DMS53 (cell line): ENCODE measurements at regions not wholly inside any gene's neighbourhood (a gene's known extent, or its start where the extent isn't known, plus 50 kb on each side); places are given as distances from the start of the nearest gene placed in this dataset.

Source experiments
- DNase-seq: peaks from one replicate; lab custom pipeline; 2025; lab: John Stamatoyannopoulos, UW

DNA sequence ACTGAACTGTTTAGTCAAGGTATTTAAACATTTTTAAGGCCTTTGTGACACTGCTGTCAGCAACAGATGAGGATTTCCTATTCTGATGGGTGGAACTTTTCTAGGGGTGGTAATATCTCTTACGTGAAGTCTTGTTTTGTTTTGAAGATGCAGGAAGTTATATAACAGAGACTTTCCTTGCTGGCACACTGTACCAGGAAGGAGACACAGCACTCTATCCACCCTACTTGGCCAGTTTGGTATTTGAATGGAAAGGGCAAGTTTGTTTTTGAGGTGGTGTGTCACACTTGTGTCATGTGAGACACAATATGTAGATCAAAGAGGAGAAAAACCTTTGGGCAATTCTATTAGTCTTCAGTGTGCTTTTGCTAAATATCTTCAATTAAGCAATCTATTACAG lies 51.6 kb upstream of the SRP54 start:
- DNase-seq, result peak; percentile 3

DNA sequence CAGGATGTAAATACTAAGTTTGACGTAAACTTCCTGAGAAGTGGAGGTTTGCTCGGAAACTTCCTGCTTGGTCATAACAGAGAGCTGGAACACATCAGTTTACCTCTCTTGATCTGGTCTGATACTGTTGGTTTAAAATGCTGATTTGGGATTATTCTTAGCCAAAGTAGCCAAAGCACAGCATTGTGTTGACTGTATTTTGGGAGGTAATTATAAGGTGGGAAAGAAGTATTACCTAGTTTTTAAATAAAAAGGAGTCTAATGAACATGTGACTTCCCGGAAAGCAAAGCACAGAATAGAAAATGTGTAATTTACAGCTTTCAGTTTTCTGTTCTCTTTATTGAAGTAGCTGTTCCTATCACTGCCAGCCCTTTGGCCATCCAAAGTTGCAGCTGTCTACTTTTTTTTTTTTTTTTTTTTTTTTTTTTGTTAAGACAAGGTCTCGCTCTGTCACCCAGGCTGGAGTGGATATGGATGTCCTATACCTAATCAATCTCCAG lies 52.2 kb upstream of the SRP54 start:
- no peak for DNase-seq

DNA sequence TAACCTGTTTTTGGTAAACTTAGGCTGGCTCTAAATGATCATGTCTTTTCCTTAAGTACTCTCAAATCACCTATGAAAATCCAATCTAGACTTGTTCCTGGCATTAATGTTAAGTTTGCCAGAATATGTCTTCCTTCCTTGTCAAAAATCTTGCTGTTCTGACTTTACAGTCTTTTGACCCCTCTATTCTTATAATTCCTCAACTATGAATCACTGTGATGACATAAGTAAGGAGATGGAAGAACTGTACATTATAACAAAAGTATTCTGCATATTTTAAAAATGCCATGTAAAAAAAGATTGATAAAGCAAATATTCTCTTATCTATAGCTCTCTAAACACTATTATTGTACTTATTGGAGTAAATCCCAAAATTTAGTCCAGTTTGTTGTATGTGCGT lies 51.4 kb upstream of the BAZ1A start:
- DNase-seq, result no peak
